GM21737 (cell line): ENCODE measurements at regions not wholly inside any gene's neighbourhood (a gene's known extent, or its start where the extent isn't known, plus 50 kb on each side); places are given as distances from the start of the nearest gene placed in this dataset.

Experiments
- ATAC-seq: cut with Tn5 transposase; IDR thresholded peaks from one replicate; pipeline ENCODE4 v1.9.1; 2021; ENCODE audit warnings: mild to moderate bottlenecking, moderate library complexity; ENCODE audit not compliant: unreplicated experiment

- ATAC-seq: no peak
Observed at GRCh38 chr4:184310881-184311709, 93.4 kb upstream of the ENPP6 start.

- ATAC-seq: no peak
Observed at GRCh38 chr4:184310171-184310567, 92.5 kb upstream of the ENPP6 start.

GRCh38 chr4:184309241-184310170 lies 91.8 kb upstream of the ENPP6 start:
- no peak for ATAC-seq

- no peak for ATAC-seq
Observed at GRCh38 chr4:184306949-184307348, 89.3 kb upstream of the ENPP6 start.

GRCh38 chr4:184306470-184306869 lies 88.8 kb upstream of the ENPP6 start:
- no peak for ATAC-seq

GRCh38 chr4:184300816-184301215 lies 83.1 kb upstream of the ENPP6 start:
- ATAC-seq: no peak

GRCh38 chr4:184298254-184298653 lies 80.6 kb upstream of the ENPP6 start:
- no peak for ATAC-seq

- ATAC-seq: no peak
Observed at GRCh38 chr4:184295206-184295605, 77.5 kb upstream of the ENPP6 start.

- ATAC-seq: no peak
Observed at GRCh38 chr4:184294606-184295133, 77.0 kb upstream of the ENPP6 start.

- ATAC-seq: no peak
Observed at GRCh38 chr4:184293552-184293951, 75.9 kb upstream of the ENPP6 start.

- ATAC-seq: no peak
Observed at GRCh38 chr4:184292877-184293276, 75.2 kb upstream of the ENPP6 start.

- ATAC-seq: no peak
Observed at GRCh38 chr4:184292465-184292867, 74.8 kb upstream of the ENPP6 start.

GRCh38 chr4:184289179-184289535 lies 71.5 kb upstream of the ENPP6 start:
- no peak for ATAC-seq

GRCh38 chr4:184288451-184289178 lies 70.9 kb upstream of the ENPP6 start:
- ATAC-seq: peak; percentile 51

- no peak for ATAC-seq
Observed at GRCh38 chr4:184287697-184288255, 70.1 kb upstream of the ENPP6 start.

GRCh38 chr4:184286358-184286757 lies 68.7 kb upstream of the ENPP6 start:
- no peak for ATAC-seq

GRCh38 chr4:184284742-184285141 lies 67.1 kb upstream of the ENPP6 start:
- ATAC-seq: no peak

- ATAC-seq: no peak
Observed at GRCh38 chr4:184284336-184284690, 66.6 kb upstream of the ENPP6 start.

- ATAC-seq: no peak
Observed at GRCh38 chr4:184283659-184284335, 66.1 kb upstream of the ENPP6 start.
